ENCODE measurements at regions not wholly inside any gene's neighbourhood (a gene's known extent, or its start where the extent isn't known, plus 50 kb on each side); places are given as distances from the start of the nearest gene placed in this dataset.

DNA sequence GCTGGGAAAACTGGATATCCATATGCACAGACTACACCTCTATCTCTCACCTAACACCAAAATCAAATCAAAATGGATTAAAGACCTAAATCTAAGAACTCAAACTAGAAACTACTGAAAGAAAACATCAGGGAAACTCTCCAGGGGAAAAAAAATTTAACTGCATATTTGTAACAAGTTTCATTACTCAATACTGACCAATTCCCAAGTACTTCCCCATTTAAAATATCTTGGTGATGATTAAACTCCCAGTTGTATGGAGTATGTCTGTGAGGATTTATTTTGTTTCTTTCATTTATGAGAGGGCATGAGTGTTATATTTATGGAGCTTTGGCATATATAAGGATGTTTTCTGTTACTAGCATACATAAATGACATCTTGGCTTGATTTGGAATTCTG lies 112.3 kb upstream of the IL15 start:
- no peak for TF ChIP-seq POLR2A (IDR thresholded peaks at IDR 0.05; ENCODE audit: low read depth)
- TF ChIP-seq POLR2AphosphoS5 (IDR thresholded peaks at IDR 0.05), result no peak
- TF ChIP-seq, protein P1, sequence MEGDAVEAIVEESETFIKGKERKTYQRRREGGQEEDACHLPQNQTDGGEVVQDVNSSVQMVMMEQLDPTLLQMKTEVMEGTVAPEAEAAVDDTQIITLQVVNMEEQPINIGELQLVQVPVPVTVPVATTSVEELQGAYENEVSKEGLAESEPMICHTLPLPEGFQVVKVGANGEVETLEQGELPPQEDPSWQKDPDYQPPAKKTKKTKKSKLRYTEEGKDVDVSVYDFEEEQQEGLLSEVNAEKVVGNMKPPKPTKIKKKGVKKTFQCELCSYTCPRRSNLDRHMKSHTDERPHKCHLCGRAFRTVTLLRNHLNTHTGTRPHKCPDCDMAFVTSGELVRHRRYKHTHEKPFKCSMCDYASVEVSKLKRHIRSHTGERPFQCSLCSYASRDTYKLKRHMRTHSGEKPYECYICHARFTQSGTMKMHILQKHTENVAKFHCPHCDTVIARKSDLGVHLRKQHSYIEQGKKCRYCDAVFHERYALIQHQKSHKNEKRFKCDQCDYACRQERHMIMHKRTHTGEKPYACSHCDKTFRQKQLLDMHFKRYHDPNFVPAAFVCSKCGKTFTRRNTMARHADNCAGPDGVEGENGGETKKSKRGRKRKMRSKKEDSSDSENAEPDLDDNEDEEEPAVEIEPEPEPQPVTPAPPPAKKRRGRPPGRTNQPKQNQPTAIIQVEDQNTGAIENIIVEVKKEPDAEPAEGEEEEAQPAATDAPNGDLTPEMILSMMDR (IDR thresholded peaks at IDR 0.05), result no peak
- no peak for TF ChIP-seq EP300 (IDR thresholded peaks at IDR 0.05)
